ENCODE measurements at regions not wholly inside any gene's neighbourhood (a gene's known extent, or its start where the extent isn't known, plus 50 kb on each side); places are given as distances from the start of the nearest gene placed in this dataset.
"Not testable (repeated sequence)": the region's sequence is repeated elsewhere in the genome, so short reads cannot be mapped to it uniquely, and the experiment has no call there.

GRCh38 chr13:22929381-22930126 is 251.2 kb upstream of the SGCG start:
- H4K20me1 ChIP-seq (ENCODE audit: control insufficient read depth, extremely low read depth, insufficient read depth, low read length), result no peaks in the 10 kb centered on the region
- no peak overlapping the region for H3K4me3 ChIP-seq (replicated peaks in 1 of 4; ENCODE audit: control extremely low read depth in 1 of 4, insufficient read depth in 1 of 4, low read depth in 3 of 4, low read length in 4 of 4)
- H3K9ac ChIP-seq (ENCODE audit: insufficient read depth, low read length), result no peak overlapping the region
- no peak overlapping the region for H2AFZ ChIP-seq (ENCODE audit: low read length)
- DNase-seq (ENCODE audit: low read depth in 2 of 2), result peak; percentile 31 to 32
- TF ChIP-seq CTCF (conservative IDR thresholded peaks at IDR 0.05 in 1 of 2, IDR thresholded peaks at IDR 0.05 in 1 of 2; ENCODE audit: low read depth in 1 of 2, low read length in 2 of 2), result no peak
- TF ChIP-seq EZH2 (IDR thresholded peaks at IDR 0.05; ENCODE audit: low read length, missing control alignments), result no peak
- H3K4me2 ChIP-seq (ENCODE audit: extremely low read depth, insufficient read depth, low read length), result no peak overlapping the region
- no peaks in the 10 kb centered on the region for H3K4me1 ChIP-seq (ENCODE audit: control insufficient read depth, extremely low read depth, insufficient read depth, low read length)
- H3K36me3 ChIP-seq (ENCODE audit: control insufficient read depth, insufficient read depth, low read length), result no peaks in the 10 kb centered on the region
- no peaks in the 10 kb centered on the region for H3K27me3 ChIP-seq (ENCODE audit: control insufficient read depth, insufficient read depth, low read length)
- H3K79me2 ChIP-seq (ENCODE audit: control insufficient read depth, insufficient read depth, low read length), result no peaks in the 10 kb centered on the region
- no peak overlapping the region for H3K27ac ChIP-seq (ENCODE audit: insufficient read depth, low read length)
- no peaks in the 10 kb centered on the region for H3K9me3 ChIP-seq (ENCODE audit: control insufficient read depth, insufficient read depth, low read depth, low read length)

GRCh38 chr13:22931576-22931975 is 249.2 kb upstream of the SGCG start:
- H3K4me1 ChIP-seq (ENCODE audit: control insufficient read depth, extremely low read depth, insufficient read depth, low read length), result no peaks in the 10 kb centered on the region
- no peaks in the 10 kb centered on the region for H3K27me3 ChIP-seq (ENCODE audit: control insufficient read depth, insufficient read depth, low read length)
- H3K9me3 ChIP-seq (ENCODE audit: control insufficient read depth, insufficient read depth, low read depth, low read length), result no peaks in the 10 kb centered on the region
- H3K9ac ChIP-seq (ENCODE audit: insufficient read depth, low read length), result no peak overlapping the region
- H3K36me3 ChIP-seq (ENCODE audit: control insufficient read depth, insufficient read depth, low read length), result no peaks in the 10 kb centered on the region
- no peak overlapping the region for H3K4me3 ChIP-seq (replicated peaks in 1 of 4; ENCODE audit: control extremely low read depth in 1 of 4, insufficient read depth in 1 of 4, low read depth in 3 of 4, low read length in 4 of 4)
- no peaks in the 10 kb centered on the region for H3K79me2 ChIP-seq (ENCODE audit: control insufficient read depth, insufficient read depth, low read length)
- TF ChIP-seq CTCF (conservative IDR thresholded peaks at IDR 0.05 in 1 of 2, IDR thresholded peaks at IDR 0.05 in 1 of 2; ENCODE audit: low read depth in 1 of 2, low read length in 2 of 2) (no peak), EZH2 (IDR thresholded peaks at IDR 0.05; ENCODE audit: low read length, missing control alignments) (no peak)
- H2AFZ ChIP-seq (ENCODE audit: low read length), result no peak overlapping the region
- no peak overlapping the region for H3K27ac ChIP-seq (ENCODE audit: insufficient read depth, low read length)
- no peak overlapping the region for H3K4me2 ChIP-seq (ENCODE audit: extremely low read depth, insufficient read depth, low read length)
- no peak for DNase-seq (ENCODE audit: low read depth in 2 of 2)
- H4K20me1 ChIP-seq (ENCODE audit: control insufficient read depth, extremely low read depth, insufficient read depth, low read length), result no peaks in the 10 kb centered on the region

- DNase-seq (ENCODE audit: low read depth in 2 of 2); H3K27me3 ChIP-seq (ENCODE audit: control insufficient read depth, insufficient read depth, low read length); H3K4me3 ChIP-seq (replicated peaks in 1 of 4; ENCODE audit: control extremely low read depth in 1 of 4, insufficient read depth in 1 of 4, low read depth in 3 of 4, low read length in 4 of 4); H3K9me3 ChIP-seq (ENCODE audit: control insufficient read depth, insufficient read depth, low read depth, low read length); H2AFZ ChIP-seq (ENCODE audit: low read length); H3K9ac ChIP-seq (ENCODE audit: insufficient read depth, low read length); H3K4me2 ChIP-seq (ENCODE audit: extremely low read depth, insufficient read depth, low read length); H3K27ac ChIP-seq (ENCODE audit: insufficient read depth, low read length); H4K20me1 ChIP-seq (ENCODE audit: control insufficient read depth, extremely low read depth, insufficient read depth, low read length); H3K79me2 ChIP-seq (ENCODE audit: control insufficient read depth, insufficient read depth, low read length); H3K4me1 ChIP-seq (ENCODE audit: control insufficient read depth, extremely low read depth, insufficient read depth, low read length); H3K36me3 ChIP-seq (ENCODE audit: control insufficient read depth, insufficient read depth, low read length): not testable (repeated sequence)
Measured at GRCh38 chr13:22932632-22933412, 248.0 kb upstream of the SGCG start.
